Fibroblast of the conjunctiva (primary cell): ENCODE measurements at regions not wholly inside any gene's neighbourhood (a gene's known extent, or its start where the extent isn't known, plus 50 kb on each side); places are given as distances from the start of the nearest gene placed in this dataset.

Experiments
- DNase-seq: peaks from one replicate; pipeline ENCODE4 v3.0.0-alpha.2; 2010; ENCODE audit warnings: low read depth

GRCh38 chr7:84821671-84822534 lies 365.0 kb downstream of the SEMA3D start:
- no peak for DNase-seq

GRCh38 chr7:84820481-84820880 lies 366.4 kb downstream of the SEMA3D start:
- DNase-seq = no peak

DNA sequence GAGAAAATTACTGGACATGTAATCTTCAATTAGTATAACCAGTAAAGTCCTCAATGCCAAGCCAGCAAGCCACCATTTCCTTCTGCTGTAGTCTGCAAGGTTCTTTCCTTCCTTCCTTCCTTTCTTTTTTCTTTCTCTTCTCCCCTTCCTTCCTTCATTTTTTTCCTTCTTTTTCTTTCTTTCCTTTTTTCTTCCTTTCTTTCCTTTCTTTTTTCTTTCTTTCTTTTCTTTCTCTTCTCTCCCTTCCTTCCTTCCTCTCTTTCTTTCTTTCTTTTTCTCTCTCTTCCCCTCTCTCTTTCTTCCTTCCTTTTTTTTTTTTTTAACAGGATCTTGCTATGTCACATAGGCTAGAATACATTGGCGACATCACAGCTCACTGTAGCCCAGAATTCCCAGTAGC lies 369.8 kb downstream of the SEMA3D start:
- DNase-seq = no peak

- DNase-seq = no peak
Observed at GRCh38 chr7:84813376-84813775, 373.5 kb downstream of the SEMA3D start.

- DNase-seq = no peak
Observed at GRCh38 chr7:84812021-84812420, 374.8 kb downstream of the SEMA3D start.

GRCh38 chr7:84811362-84811761 lies 375.5 kb downstream of the SEMA3D start:
- DNase-seq = no peak

DNA sequence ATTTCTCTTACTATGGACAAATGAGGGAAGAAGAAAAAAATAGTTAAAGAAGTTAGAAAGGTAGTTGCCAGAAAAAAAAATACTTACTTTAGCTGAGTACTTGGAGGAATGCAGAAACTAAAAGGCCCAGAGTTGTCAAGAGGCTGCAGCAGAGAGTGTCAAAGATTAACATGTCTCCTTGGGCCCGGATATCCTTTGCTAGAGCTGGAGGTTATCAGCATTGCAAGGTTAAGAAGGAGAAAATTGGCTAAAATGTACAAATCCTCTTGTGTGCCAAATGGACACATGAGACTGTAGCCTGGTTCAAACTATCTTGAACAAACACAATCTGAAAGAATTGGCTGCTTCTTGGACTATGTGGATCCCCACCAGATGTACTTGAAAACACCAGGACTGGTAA lies 377.0 kb downstream of the SEMA3D start:
- no peak for DNase-seq

DNA sequence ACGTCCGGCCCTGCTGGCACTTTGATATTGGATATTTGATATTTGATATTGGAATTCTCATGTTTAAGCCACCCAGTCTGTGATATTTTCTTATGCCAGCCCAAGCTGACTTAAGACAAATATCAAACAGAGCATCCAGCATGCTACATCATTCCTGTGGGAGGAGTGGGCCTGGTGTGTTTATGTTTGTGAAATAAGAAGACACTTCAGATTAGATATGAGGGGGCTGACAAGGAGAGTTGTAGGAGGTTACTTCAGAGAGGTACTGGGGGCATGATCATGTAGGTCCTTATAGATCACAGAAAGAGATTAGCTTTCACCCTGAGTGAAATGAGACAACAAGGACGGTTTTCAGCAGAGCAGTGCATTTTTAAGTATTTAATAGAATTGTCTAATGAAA lies 382.9 kb downstream of the SEMA3D start:
- DNase-seq = no peak

GRCh38 chr7:84801396-84801795 lies 385.5 kb downstream of the SEMA3D start:
- no peak for DNase-seq

DNA sequence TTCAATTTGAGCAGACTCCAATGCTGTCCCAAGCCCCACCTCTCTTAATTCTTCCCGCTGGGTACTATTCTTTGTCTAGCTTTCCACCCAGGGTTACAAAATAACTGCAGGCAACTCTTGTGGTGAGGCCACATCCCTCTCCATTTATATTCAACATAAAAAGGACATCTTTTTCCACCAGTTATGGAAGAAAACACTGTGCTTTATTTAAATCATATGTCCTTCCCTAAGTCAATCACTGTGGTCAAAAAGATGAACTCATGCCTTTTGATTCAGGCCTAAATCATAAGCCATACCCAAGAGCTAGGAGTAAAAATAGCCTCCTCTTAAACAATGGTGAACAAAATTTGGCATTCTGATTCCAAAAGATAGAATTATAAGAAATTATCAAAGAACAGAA lies 386.0 kb downstream of the SEMA3D start:
- DNase-seq = no peak

GRCh38 chr7:84799106-84799505 lies 387.8 kb downstream of the SEMA3D start:
- DNase-seq = no peak

DNA sequence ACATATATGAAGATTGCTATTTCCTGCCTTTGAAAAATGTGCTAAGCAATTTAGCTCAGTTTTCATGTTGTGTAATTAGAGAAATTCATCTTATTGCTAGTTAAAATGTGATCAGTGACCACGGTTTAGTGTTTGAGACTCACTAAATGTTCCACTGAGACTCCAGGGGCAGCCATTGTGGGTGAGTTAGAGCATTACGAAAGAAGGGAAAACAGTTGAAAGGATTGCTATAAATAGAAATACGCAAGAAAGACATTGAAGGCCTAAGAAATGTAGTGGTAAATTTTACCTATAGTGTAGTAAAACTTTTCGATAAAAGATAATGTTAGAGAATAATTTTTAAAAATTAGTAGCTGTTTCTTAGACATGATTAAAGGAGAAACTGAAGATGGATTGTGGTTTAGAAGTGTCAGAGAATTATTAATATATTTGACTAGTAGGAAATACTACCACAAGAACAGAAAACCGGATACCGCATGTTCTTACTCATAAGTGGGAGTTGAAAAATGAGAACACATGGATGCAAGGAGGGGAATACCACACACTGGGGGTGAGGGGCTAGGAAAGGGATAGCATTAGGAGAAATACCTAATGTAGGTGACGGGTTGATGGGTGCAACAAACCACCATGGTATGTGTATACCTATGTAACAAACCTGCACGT lies 394.5 kb downstream of the SEMA3D start:
- DNase-seq = no peak

GRCh38 chr7:84790882-84791281 lies 396.0 kb downstream of the SEMA3D start:
- peak; percentile 54 for DNase-seq

GRCh38 chr7:84786073-84786472 lies 400.8 kb downstream of the SEMA3D start:
- no peak for DNase-seq

DNA sequence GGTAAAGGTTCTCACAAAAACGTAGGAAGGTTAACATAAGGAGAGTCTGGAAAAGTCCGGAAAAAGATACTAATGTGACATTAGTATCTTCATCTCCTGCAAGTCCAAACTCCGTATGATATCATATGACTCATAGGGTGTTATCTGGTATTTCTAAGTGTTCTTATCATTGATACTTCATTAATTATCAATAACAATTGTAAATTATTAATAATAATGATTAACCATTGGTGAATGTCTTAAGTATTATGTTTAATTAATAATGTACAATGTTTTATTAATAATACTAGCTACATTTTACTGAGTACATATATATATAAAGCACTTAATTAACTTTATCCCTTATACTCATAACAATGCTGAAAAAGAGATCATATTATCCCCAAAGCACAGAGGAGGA lies 402.4 kb downstream of the SEMA3D start:
- no peak for DNase-seq

DNA sequence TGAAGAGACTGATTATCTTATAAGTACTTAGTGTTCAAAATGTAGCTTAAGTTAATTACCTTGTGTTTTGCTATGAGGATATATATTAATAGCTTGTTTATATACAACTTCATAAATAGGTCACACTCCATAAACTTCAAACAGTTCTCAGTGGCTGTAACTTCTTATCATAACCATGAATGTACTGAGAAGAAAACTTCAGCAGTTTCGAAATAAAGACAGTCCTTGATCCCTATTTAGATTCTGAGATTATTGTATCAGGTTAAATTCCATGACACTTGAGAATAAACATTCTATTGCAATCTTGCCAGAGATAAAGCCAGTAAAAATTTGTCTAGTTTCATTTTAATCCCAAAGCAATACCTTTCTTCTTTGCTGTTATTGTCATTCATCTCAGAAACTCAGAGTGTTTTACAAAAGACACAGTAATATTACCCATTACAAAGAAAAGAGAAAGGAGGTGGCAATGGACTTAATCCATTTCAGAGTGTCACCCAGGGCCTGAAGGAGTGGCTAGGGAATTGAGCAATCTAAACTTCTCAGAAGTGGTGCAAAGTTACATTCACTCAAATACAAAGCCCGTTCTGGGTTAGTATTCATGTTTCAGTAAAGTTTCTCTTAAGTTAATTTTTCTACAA lies 403.6 kb downstream of the SEMA3D start:
- no peak for DNase-seq

GRCh38 chr7:84781838-84782237 lies 405.0 kb downstream of the SEMA3D start:
- DNase-seq = no peak

- DNase-seq = no peak
Observed at GRCh38 chr7:84780158-84781124, 406.4 kb downstream of the SEMA3D start.

DNA sequence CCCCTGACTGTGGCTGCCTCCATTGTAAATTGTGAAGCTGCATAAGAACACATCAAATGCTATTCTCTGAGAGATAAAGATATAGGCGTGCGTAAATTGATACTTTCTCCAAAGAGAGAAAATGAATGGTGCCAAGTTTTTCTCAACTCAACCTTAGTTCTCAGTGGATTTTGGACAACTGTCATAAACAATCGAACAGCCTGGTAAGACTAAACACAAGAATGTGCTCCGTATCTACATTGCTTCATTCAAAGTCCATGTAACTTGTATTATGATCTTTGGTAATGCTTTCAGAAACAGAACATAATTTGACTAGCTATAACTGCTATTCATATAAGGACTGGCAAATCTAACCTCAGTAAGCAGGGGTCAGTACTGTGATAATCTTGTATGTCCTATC lies 429.1 kb downstream of the SEMA3D start:
- no peak for DNase-seq

GRCh38 chr7:84746353-84746752 lies 440.5 kb downstream of the SEMA3D start:
- no peak for DNase-seq

DNA sequence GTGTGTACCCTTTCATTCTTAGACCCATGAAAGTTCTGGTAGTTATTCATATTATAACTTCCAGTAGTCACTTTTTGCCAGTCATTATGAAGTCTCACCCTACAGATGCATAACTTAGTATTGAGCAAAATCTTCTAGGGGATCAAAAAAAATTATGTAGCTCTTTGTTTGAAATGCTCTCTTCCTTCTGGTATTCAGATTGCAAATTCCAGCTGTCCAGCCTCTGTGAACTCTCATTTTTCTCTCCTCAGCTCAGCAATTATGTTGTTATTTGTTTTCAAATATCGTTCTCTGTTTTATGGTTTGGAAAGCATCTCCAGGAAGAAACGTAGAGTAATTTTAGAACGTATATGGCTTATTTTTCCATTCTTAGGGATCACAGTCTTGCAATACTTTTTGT lies 442.5 kb downstream of the SEMA3D start:
- no peak for DNase-seq

DNA sequence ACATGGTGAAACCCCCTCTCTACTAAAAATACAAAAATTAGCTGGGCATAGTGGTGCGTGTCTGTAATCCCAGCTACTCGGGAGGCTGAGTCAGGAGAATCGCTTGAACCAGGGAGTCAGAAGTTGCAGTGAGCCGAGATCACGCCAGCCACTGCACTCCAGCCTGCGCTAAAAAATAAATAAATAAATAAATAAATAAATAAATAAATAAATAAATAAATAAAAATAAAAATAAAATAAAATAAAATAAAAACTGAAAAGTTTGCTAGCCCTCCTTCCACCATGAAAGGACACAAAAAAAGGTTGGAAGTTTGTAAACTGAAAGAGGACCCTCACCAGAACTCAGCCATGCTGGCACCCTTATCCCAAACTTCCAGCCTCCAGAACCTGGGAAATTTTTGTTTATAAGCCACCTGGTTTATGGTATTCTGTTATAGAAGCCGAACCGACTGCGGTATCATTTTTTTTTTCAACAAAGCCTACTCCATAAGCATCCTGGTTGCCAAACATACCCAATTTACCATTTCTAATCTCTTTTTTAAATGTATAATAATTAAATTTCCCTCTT lies 448.2 kb downstream of the SEMA3D start:
- no peak for DNase-seq
